NOMO-1 (cell line): ENCODE measurements at regions not wholly inside any gene's neighbourhood (a gene's known extent, or its start where the extent isn't known, plus 50 kb on each side); places are given as distances from the start of the nearest gene placed in this dataset.
A peak's percentile ranks its signal among the peaks of the same experiment; 100 is the strongest.

ENCODE experiments used
- DNase-seq, 2 experiments: peaks; one replicate each; lab custom pipeline; 2025; ENCODE audit not compliant: unreplicated experiment in 2 of 2; lab: John Stamatoyannopoulos, UW

- no peak for DNase-seq
Observed at GRCh38 chr15:93894438-93895036, 336.8 kb upstream of the MCTP2 start.

GRCh38 chr15:93887151-93887550 is 344.2 kb upstream of the MCTP2 start:
- DNase-seq, result no peak

- DNase-seq, result no peak
Observed at GRCh38 chr15:93882779-93883178, 348.6 kb upstream of the MCTP2 start.

GRCh38 chr15:93882141-93882540 is 349.2 kb upstream of the MCTP2 start:
- DNase-seq, result peak; percentile 7 to 23

GRCh38 chr15:93881310-93881709 is 350.1 kb upstream of the MCTP2 start:
- no peak for DNase-seq

- DNase-seq, result no peak
Observed at GRCh38 chr15:93880358-93880757, 351.0 kb upstream of the MCTP2 start.

GRCh38 chr15:93870583-93870982 is 360.8 kb upstream of the MCTP2 start:
- no peak for DNase-seq

- DNase-seq, result no peak
Observed at GRCh38 chr15:93866948-93867347, 364.4 kb upstream of the MCTP2 start.

- no peak for DNase-seq
Observed at GRCh38 chr15:93866476-93866875, 364.9 kb upstream of the MCTP2 start.

- DNase-seq, result peak; percentile 78 to 79
Observed at GRCh38 chr15:93865586-93865985, 365.8 kb upstream of the MCTP2 start.

- peak; percentile 78 to 86 for DNase-seq
Observed at GRCh38 chr15:93862791-93863190, 368.6 kb upstream of the MCTP2 start.

GRCh38 chr15:93861956-93862741 is 369.2 kb upstream of the MCTP2 start:
- DNase-seq, result peak; percentile 16 to 63

GRCh38 chr15:93861413-93861812 is 369.9 kb upstream of the MCTP2 start:
- no peak for DNase-seq

- no peak for DNase-seq
Observed at GRCh38 chr15:93860701-93861100, 370.7 kb upstream of the MCTP2 start.

GRCh38 chr15:93859176-93859575 is 372.2 kb upstream of the MCTP2 start:
- DNase-seq, result no peak

- DNase-seq, result no peak
Observed at GRCh38 chr15:93855181-93855826, 376.1 kb upstream of the MCTP2 start.

- DNase-seq, result no peak
Observed at GRCh38 chr15:93854088-93854487, 377.3 kb upstream of the MCTP2 start.

- DNase-seq, result no peak
Observed at GRCh38 chr15:93852761-93853160, 378.6 kb upstream of the MCTP2 start.

GRCh38 chr15:93848490-93848889 is 382.9 kb upstream of the MCTP2 start:
- no peak for DNase-seq

- no peak for DNase-seq
Observed at GRCh38 chr15:93848076-93848475, 383.3 kb upstream of the MCTP2 start.

GRCh38 chr15:93846148-93846547 is 385.2 kb upstream of the MCTP2 start:
- no peak for DNase-seq

GRCh38 chr15:93837450-93837849 is 393.9 kb upstream of the MCTP2 start:
- no peak for DNase-seq
